ENCODE measurements at regions not wholly inside any gene's neighbourhood (a gene's known extent, or its start where the extent isn't known, plus 50 kb on each side); places are given as distances from the start of the nearest gene placed in this dataset.
"Not testable (repeated sequence)": the region's sequence is repeated elsewhere in the genome, so short reads cannot be mapped to it uniquely, and the experiment has no call there.

GRCh38 chr4:170990989-170991589, 822.1 kb upstream of the GALNTL6 start:
- DNase-seq (ENCODE audit: low read depth in 2 of 2), result no peak

GRCh38 chr4:170988446-170988845, 824.8 kb upstream of the GALNTL6 start:
- no peak for DNase-seq (ENCODE audit: low read depth in 2 of 2)

DNA sequence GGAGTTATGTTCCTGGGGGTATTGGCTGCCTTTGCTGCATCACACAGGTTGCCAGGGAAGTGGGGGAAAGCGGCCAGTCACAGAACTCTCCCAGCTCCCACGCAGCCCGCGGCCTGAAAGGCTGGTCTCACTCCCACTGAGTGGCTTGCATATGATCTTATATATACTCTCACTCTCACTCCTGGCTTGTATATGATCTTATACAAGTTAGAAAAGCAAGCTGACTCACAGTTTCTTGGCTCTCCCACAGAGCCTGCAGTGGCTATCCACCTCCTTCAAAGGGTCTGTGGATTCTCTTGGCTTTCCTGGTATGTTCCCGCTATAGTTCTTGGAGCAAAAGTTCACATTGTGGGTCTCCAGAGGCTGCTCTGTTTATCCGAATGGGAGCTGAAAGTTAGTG, 833.5 kb upstream of the GALNTL6 start:
- DNase-seq (ENCODE audit: low read depth in 2 of 2), result no peak

DNA sequence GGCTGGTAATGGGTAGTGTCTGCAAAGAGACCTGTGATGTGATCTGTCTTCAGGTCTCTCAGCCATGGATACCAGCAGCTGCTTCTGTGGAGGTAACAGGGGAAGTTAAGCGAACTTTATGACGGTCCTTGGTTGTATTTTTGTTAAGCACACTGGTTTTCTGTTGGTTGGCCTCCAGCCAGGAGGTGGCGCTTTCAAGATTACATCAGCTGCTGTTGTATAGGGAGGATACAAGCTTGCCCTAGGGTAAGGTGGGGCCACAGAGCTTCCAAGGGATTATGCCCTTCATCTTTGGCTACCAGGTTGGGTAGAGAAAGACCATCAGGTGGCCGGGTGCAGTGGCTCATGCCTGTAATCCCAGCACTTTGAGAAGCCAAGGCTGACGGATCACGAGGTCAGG, 834.2 kb upstream of the GALNTL6 start:
- DNase-seq (ENCODE audit: low read depth in 2 of 2), result no peak

GRCh38 chr4:170949084-170949483, 859.3 kb upstream of the AADAT start:
- no peak for DNase-seq (ENCODE audit: low read depth in 2 of 2)

- DNase-seq (ENCODE audit: low read depth in 2 of 2), result no peak
These were observed 850.4 kb upstream of the AADAT start for GRCh38 chr4:170940043-170940724.

DNA sequence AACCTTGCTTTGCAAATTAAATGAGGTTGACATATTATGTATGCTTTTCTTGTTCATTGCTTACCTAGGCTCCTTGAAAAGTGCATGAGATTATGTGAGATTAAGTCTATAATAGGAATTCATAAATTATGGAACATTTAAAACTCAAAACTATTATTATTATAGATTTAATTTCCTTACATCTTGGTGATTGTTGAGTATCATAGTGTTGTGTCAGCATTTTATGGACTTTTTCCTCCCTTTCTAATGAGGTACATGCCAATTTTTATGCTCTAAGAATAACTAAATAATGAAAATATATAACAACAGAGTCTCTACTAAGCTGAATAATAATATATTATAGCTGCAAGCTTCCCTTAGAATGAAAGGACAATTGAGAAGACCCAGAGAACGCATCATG, 848.8 kb upstream of the AADAT start:
- DNase-seq (ENCODE audit: low read depth in 2 of 2), result no peak

DNA sequence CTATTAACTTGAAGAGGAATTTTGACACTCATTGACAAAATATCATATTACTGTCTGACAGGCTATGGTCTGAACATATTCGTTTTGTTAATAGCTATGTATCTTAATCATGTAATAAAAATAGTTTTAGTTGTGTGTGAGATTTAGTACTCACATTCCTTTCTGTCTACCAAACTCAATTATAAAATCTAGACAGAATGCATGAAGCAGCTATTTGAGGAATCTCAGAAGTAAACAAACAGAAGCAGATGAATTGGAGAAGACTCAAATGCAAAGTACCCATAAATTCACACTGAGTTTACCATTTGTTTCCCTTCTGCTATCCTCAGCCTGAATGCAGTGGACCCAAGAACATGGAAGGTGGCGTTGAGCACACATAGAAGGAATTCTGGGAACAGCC, 841.6 kb upstream of the AADAT start:
- no peak for DNase-seq (ENCODE audit: low read depth in 2 of 2)

- DNase-seq (ENCODE audit: low read depth in 2 of 2), result no peak
These were observed 798.9 kb upstream of the AADAT start for GRCh38 chr4:170888660-170889059.

DNA sequence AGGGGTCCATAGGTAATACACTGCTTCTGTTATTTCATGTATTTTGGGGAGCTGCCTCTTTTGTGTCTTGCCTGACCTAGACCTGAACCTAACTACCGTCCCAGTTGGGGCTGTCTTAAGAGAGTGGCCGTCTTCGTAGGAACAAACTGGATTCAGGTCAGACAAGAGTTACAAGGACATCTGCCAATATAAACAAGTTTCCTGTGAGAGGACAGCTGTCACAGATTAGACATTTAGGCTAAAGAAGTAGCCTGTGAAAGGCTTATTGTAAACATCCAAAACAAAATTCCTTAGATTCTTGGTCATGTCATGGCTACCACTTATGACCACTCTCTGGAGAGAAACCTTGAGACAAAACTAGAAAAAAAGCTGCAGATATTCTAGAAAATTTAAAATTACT, 797.6 kb upstream of the AADAT start:
- no peak for DNase-seq (ENCODE audit: low read depth in 2 of 2)

DNA sequence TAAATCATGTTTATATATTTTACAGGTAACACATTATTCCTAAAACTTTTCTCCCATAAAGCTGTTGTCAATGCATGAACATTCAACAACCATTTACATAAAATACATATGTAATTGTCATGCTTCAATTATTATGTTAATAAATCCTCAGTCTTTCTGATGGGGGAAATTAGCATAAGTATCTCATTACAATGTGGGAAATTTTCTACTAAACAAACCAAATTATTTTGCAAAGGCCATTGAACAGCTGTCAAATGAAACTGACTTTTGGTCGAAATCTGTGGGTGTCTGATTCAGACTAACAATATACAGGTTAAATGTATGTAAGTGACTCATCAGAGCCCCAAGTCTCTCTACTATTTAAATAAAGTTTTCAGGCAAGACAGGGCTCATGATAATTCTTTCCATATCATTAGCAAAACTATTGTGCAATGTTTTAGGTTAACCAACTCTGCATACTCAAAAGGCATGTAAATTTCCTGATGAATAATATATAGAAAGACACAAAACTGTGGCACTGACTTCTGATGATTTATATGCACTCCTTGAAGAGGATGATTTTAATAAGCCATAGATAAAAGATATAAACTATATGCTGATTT, 795.3 kb upstream of the AADAT start:
- no peak for DNase-seq (ENCODE audit: low read depth in 2 of 2)

- DNase-seq (ENCODE audit: low read depth in 2 of 2), result not testable (repeated sequence)
These were observed 791.9 kb upstream of the AADAT start for GRCh38 chr4:170881646-170882045.

DNA sequence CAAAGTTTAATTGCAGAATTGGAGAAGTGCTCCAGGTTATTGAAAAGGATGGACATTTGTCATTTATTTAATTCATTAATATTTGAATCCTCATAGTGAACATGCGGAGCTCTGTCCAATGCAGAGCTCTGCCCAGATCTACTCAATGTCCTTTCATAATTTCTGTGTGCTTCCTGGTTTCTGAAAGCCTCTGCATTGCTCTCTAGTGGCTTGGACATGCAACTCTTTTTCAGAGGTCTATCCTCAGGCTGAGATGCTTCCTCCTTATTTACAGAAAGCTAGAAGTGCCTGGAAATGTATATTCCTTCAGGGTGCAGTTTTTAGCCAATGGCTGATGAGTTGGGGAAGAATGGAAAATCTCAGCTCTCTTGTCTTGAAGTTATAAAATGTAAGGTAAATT, 786.1 kb upstream of the AADAT start:
- DNase-seq (ENCODE audit: low read depth in 2 of 2), result no peak

- no peak for DNase-seq (ENCODE audit: low read depth in 2 of 2)
These were observed 783.0 kb upstream of the AADAT start for GRCh38 chr4:170872794-170873193.

DNA sequence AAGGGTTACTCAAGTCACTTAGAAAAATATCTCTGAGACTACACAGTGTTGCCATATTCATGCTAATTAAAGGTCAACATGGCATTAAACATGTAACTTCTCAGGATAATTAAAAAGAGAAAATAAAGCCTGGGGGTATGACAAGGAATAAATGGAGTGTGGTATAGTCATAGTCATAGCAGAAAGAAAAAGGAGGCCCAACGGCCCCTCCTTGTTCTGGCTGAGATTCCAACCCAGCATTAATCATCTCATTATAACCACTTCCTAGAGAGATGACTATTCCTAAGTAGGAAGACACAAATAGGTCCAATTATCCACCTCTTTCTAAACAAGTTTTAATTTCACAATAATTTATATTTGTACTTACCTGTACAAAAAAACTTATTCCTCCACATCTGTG, 778.4 kb upstream of the AADAT start:
- no peak for DNase-seq (ENCODE audit: low read depth in 2 of 2)

DNA sequence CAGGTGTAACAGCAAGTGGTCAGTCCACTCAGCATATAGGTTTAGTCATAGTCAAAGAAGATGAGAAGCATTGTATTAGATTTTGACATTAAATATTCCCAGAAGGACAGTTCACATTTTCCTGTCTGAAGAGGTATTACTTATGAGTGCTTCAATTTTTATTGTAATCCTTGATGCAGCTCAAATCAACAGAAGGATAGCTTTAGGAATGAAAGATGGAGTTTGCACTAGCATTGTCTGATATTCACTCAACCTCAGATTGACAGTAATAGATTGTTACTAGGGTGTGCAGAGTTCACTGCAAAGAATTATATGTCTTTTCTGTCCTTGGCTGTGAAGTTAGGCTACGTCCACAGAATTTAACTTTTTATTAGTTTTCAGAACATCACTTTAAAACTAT, 764.3 kb upstream of the AADAT start:
- DNase-seq (ENCODE audit: low read depth in 2 of 2), result no peak

DNA sequence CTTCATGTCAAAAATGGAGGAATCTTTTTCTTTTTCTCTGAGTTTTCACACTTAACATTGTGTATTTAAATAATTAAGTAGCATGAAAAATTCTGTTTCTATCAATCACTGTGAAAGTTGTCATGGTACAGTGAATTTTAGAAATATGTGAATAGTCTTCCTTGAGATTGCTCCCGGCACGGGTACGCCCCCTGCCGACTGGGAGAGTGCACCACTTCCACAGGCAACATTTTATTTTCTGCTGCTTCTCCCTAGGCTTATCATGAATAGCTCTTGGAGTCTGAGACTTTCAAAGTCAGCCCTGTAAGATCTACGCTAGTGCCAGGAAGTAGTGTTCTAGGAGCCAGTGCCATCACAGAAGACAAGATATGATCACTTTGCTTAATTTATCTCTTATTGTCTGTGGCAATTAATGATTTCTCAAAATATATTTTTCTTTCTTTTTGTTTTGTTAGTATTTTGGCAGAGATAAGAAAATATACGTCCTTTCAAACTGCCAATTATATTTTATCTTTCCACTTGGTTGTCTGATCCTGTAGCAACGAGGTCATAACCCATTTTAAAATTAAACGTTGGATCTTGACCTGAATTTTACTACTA, 763.8 kb upstream of the AADAT start:
- DNase-seq (ENCODE audit: low read depth in 2 of 2), result peak in 1 of 2 experiments; percentile 4

DNA sequence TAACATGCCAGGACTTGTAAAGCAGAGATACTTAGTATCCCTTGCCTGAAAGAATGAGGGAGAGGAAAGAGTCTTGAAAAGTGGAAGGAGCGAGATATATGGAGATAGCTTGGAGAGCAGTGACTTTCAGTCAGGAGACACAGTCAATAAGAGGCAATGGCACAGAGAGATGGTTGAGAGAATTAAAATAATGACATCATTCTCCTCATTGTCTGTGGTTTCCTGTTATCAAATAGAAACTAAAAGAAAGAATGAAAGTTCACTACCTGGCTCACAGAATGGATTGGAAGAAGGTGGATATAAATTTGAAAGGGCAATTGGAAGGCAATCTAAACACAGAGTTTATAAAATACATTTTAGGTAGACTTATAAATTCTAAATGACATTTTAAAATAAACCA, 760.2 kb upstream of the AADAT start:
- DNase-seq (ENCODE audit: low read depth in 2 of 2), result no peak

- DNase-seq (ENCODE audit: low read depth in 2 of 2), result no peak
These were observed 738.0 kb upstream of the AADAT start for GRCh38 chr4:170827562-170828274.

DNA sequence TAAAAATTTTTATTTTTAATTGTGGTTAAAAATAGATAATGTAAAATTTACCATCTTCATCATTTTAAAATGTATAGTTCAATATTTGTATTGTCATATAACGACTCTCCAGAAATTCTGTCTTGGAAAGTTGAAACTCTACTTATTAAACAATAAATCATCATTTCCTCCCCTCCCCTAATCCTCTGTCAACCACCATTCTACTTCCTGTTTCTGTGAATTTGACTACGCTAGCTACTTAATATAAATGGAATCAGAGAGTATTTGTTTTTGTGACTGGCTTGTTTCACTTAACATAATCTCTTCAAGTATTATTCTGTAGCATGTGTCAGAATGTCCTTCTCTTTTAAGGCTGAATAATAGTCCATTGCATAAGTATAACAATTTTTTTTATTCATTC, 729.0 kb upstream of the AADAT start:
- DNase-seq (ENCODE audit: low read depth in 2 of 2), result no peak

- DNase-seq (ENCODE audit: low read depth in 2 of 2), result no peak
These were observed 715.6 kb upstream of the AADAT start for GRCh38 chr4:170805352-170805751.

DNA sequence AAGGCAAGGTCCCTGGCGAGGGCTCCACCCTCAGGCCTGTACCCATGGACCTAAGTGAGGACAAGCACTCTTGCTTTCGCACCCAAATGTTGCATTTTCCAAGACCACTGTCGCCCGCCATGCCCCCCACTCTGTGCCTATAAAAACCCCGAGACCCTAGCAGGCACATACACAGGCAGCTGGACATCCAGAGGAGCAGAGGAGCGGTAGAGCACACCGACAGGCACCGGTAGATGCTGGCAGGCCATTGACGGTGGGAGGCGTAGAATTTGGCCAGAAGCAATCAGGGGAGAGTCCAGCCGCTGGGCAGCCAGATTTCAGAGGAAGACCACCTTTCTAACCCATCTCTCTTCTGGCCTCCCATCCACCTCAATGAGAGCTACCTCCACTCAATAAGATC, 715.2 kb upstream of the AADAT start:
- DNase-seq (ENCODE audit: low read depth in 2 of 2), result no peak
